Mucosa of gallbladder (tissue), 1 donor: ENCODE measurements at regions not wholly inside any gene's neighbourhood (a gene's known extent, or its start where the extent isn't known, plus 50 kb on each side); places are given as distances from the start of the nearest gene placed in this dataset.

Source experiments
- DNase-seq: peaks from one replicate; pipeline ENCODE4 v3.0.0-alpha.2; 2020; ENCODE audit warnings: low spot score
- donor health status: DM: no; HTN: no; CAD: no.

- DNase-seq: no peak
Observed at GRCh38 chr3:25044762-25045710, 383.0 kb upstream of the RARB start.

GRCh38 chr3:25046911-25047771 lies 380.9 kb upstream of the RARB start:
- DNase-seq: peak; percentile 14

DNA sequence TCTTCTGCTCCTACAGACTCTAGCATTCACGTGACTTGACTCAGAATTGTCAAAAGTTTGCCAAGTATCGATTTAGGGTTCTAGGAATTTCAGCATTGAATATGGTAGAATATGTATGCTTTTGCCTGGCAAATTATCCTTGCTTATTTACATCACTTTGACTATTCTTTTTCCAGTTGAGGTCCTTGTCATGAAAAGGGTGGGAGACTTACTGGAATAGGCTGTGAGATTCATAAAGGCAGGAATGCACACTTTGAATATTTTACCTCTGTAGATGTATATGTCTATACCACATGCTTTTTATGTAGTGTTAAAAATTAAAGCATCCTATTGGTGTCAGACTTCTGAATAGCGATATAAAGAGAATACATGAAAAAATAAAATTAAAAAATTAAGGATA lies 378.8 kb upstream of the RARB start:
- no peak for DNase-seq

DNA sequence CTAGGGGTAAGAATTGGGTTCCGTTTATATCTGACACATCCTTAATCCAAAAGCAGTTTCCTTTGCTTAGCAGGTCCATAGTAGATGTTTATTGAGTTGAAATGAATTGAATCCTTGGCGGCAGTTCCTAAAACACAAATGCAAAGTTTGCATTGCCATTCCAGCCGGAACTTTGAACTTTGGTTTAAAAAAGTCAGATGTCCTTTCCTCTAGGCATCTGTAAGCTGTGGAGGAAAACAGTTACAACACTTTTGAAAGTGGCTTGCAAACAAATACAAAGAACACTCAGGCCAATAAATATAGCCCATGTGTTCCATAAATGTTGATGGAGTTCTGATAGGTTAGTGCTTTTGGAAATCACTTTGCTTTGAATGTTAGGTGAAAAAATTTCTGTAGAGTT lies 374.7 kb upstream of the RARB start:
- DNase-seq: no peak

- no peak for DNase-seq
Observed at GRCh38 chr3:25056036-25056755, 371.9 kb upstream of the RARB start.

GRCh38 chr3:25056803-25057351 lies 371.2 kb upstream of the RARB start:
- DNase-seq: no peak

DNA sequence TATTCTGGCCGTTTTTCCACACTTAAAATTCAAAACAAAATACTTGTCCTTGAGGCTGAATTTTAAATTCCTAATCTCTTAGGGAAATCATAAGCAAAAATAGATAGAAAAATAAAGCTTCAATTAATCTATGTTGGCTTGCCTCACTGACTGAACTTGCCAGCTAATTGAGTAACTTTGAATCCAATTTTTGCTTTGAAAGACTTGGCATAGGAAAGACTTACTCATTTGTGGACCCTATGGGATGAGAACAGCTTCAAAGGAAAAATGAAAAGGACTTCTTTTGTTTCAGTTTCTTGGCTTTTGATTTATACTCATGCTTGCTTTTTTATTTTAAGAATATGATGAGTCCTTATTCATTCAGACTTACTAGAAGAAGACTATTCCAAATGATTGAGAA lies 370.7 kb upstream of the RARB start:
- DNase-seq: no peak

GRCh38 chr3:25064681-25065080 lies 363.4 kb upstream of the RARB start:
- no peak for DNase-seq

DNA sequence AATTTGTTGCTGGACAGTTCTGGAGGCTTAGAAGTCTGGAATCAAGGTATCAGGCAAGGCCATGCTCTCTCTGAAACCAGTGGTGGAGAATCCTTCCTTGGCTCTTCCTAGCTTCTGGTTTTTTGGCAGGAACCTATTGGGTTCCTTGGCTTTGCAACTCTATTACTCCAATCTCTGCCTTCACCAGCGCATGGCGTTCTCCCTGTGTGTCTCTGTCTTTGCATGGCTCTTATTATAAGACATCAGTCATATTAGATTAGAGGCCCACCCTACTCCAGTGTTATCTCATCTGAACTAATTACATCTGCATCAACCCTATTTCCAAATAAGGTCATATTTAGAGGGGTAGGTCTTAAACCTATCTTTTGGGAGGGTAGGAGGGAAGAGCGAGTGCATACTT lies 358.1 kb upstream of the RARB start:
- DNase-seq: no peak

- no peak for DNase-seq
Observed at GRCh38 chr3:25071846-25072245, 356.2 kb upstream of the RARB start.

DNA sequence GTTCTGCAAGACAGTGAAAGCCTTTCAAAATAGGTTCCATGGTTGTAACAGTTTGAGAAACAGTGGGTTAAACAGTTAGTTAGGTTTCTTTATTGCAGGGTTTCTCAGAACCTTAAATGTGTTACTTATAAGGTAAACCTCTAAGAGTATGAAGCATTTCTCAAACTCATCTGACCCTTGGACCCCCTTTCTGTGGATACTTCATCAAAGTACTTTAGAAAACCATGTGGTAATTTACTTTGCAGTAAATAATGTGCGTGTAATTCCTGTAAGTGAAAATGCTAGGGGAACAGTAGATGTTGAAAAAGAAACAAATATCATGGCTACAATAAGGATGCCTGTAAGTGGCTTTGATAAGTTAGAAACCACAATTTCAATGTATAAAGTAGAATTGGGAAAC lies 354.6 kb upstream of the RARB start:
- DNase-seq: no peak

GRCh38 chr3:25074149-25074548 lies 353.9 kb upstream of the RARB start:
- no peak for DNase-seq

GRCh38 chr3:25080461-25080860 lies 347.6 kb upstream of the RARB start:
- DNase-seq: no peak

- no peak for DNase-seq
Observed at GRCh38 chr3:25084016-25084415, 344.0 kb upstream of the RARB start.

- no peak for DNase-seq
Observed at GRCh38 chr3:25086721-25087120, 341.3 kb upstream of the RARB start.

- no peak for DNase-seq
Observed at GRCh38 chr3:25088284-25088683, 339.8 kb upstream of the RARB start.

DNA sequence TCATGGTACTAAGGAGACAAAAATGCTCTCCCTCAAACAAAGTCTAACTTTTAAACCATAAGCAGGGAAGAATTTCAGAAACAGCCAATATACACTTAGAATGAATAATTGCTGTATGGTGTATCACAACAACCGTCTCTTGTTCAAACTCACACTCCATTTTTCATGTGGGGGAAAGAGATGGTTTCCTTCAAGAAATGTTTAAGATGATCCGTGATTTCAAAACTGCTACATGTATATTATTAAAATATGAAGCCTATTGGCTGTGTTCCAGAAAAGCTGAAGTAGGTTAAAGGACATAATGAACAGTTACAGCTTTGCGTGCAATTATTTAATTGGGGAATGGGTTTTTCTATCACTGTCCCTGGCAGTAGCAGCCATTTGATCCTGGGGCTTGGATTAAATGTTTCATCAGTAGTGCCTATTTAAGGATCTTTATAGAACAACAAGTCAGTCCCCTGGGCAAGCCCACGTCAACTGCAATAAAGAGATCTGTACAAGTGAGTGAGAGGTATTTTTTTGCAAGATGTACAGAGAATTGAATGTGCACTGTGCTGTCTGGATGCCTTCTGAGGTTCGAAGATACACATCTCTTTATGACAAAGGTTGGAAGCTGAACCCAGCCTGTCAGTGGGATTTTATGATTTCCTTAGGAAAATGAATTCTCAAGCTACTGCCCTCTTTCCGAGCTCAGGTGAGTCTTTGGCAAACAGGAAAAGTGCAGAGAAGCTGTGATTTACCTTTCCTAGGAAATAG lies 337.2 kb upstream of the RARB start:
- no peak for DNase-seq

GRCh38 chr3:25091934-25092333 lies 336.1 kb upstream of the RARB start:
- no peak for DNase-seq

DNA sequence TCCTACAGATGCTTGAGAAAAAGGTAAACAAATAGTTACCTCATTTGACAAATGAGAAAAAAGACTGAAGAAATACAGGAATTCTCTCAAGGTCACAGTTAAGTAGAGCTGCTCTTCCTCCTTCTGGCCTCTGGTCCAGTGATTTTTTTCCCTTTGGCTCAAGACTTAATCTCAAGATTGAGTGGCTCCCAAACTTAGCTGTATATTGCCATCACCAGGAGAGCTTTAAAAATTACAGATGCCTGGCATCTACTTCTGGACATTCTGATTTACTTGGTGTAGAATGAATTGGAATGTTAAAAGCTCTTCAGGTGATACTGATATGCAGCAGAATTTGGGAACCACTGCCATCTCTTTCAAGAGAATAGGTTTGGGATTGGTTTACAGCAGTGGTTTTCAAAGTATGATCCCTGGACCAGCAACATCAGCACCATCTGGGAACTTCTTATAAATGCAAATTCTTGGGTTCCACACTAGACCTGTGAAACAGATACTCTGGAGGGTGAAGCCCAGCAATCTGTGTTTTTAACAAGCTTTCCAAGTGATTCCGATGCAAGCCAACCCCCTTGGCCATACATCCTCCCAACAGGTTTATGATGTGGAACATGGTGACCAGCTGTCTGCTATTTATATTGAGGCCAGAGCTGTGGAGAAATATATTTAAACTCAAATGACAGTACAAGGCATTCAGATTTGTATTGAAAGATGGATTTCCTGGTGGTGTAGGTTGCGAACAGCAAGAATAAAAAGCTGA lies 333.0 kb upstream of the RARB start:
- DNase-seq: no peak

- DNase-seq: no peak
Observed at GRCh38 chr3:25096536-25096935, 331.5 kb upstream of the RARB start.
